ENCODE measurements at regions not wholly inside any gene's neighbourhood (a gene's known extent, or its start where the extent isn't known, plus 50 kb on each side); places are given as distances from the start of the nearest gene placed in this dataset.

- H3K36me3 ChIP-seq = no peaks in the 10 kb centered on the region
- TF ChIP-seq POLR2A (IDR thresholded peaks at IDR 0.05) = no peak
- DNase-seq = no peak
- H3K27ac ChIP-seq = no peak overlapping the region
- intact Hi-C loops (cut with DNase I; ENCODE audit: low total_unique reads) = no loop called here
- H3K9me3 ChIP-seq = no peaks in the 10 kb centered on the region
- H3K4me3 ChIP-seq = no peak overlapping the region
- H3K27me3 ChIP-seq = no peaks in the 10 kb centered on the region
- no peaks in the 10 kb centered on the region for H3K4me1 ChIP-seq
Observed at GRCh38 chr1:218718206-218718605, 373.1 kb downstream of the TGFB2 start.

- Histone ChIP-seq H3K4me3 (no peak overlapping the region), H3K4me1 (no peaks in the 10 kb centered on the region), H3K27ac (no peak overlapping the region), H3K27me3 (no peaks in the 10 kb centered on the region), H3K9me3 (no peaks in the 10 kb centered on the region), H3K36me3 (no peaks in the 10 kb centered on the region)
- TF ChIP-seq POLR2A (IDR thresholded peaks at IDR 0.05) (no peak), CTCF (IDR thresholded peaks at IDR 0.05) (no peak)
- no peak for DNase-seq
- intact Hi-C loops (cut with DNase I; ENCODE audit: low total_unique reads) = no loop called here
Observed at GRCh38 chr1:218718977-218719376, 373.8 kb downstream of the TGFB2 start.

GRCh38 chr1:218728898-218729565, 383.9 kb downstream of the TGFB2 start:
- H3K4me3 ChIP-seq = no peak overlapping the region
- no peak for DNase-seq
- no peaks in the 10 kb centered on the region for H3K36me3 ChIP-seq
- H3K27me3 ChIP-seq = no peaks in the 10 kb centered on the region
- intact Hi-C loops (cut with DNase I; ENCODE audit: low total_unique reads) = no loop called here
- no peaks in the 10 kb centered on the region for H3K9me3 ChIP-seq
- H3K27ac ChIP-seq = no peak overlapping the region
- no peaks in the 10 kb centered on the region for H3K4me1 ChIP-seq
- TF ChIP-seq CTCF (IDR thresholded peaks at IDR 0.05) = no peak
- no peak for TF ChIP-seq POLR2A (IDR thresholded peaks at IDR 0.05)

GRCh38 chr1:218735436-218736032, 390.4 kb downstream of the TGFB2 start:
- peak in 1 of 2 donors; percentile 33 for DNase-seq
- TF ChIP-seq POLR2A (IDR thresholded peaks at IDR 0.05) (no peak), CTCF (IDR thresholded peaks at IDR 0.05) (no peak)
- no peaks in the 10 kb centered on the region for H3K27me3 ChIP-seq
- no peak overlapping the region for H3K4me3 ChIP-seq
- peaks cover 0 to 9% of the 10 kb centered on the region in 2 donors for H3K4me1 ChIP-seq
- intact Hi-C loops (cut with DNase I; ENCODE audit: low total_unique reads) = no loop called here
- H3K27ac ChIP-seq = peak overlapping the region; percentile 15 to 40
- H3K9me3 ChIP-seq = no peaks in the 10 kb centered on the region
- H3K36me3 ChIP-seq = no peaks in the 10 kb centered on the region

GRCh38 chr1:218739426-218739825, 394.3 kb downstream of the TGFB2 start:
- intact Hi-C loops (cut with DNase I; ENCODE audit: low total_unique reads) = no loop called here
- DNase-seq = peak; percentile 27 to 49

More at GRCh38 chr1:218739426-218739825, 394.3 kb downstream of the TGFB2 start:
- Histone ChIP-seq H3K36me3 (no peaks in the 10 kb centered on the region), H3K27ac (no peak overlapping the region), H3K27me3 (no peaks in the 10 kb centered on the region), H3K4me3 (no peak overlapping the region), H3K4me1 (peaks cover 0 to 9% of the 10 kb centered on the region in 2 donors), H3K9me3 (no peaks in the 10 kb centered on the region)
- TF ChIP-seq CTCF (IDR thresholded peaks at IDR 0.05) (no peak), POLR2A (IDR thresholded peaks at IDR 0.05) (no peak)

All from uterus (tissue), 3 donors.